Embryonic facial prominence (tissue), 1 donor: ENCODE measurements at regions not wholly inside any gene's neighbourhood (a gene's known extent, or its start where the extent isn't known, plus 50 kb on each side); places are given as distances from the start of the nearest gene placed in this dataset.

Experiments
- DNase-seq: peaks from one replicate; pipeline ENCODE4 v3.0.0-alpha.2; 2016; ENCODE audit errors: extremely low spot score

- no peak for DNase-seq
Observed at GRCh38 chr4:112894480-112894879, 155.0 kb upstream of the ANK2 start.

- no peak for DNase-seq
Observed at GRCh38 chr4:112894951-112895350, 154.5 kb upstream of the ANK2 start.

- DNase-seq: no peak
Observed at GRCh38 chr4:112895811-112896608, 153.4 kb upstream of the ANK2 start.

- DNase-seq: no peak
Observed at GRCh38 chr4:112896609-112897190, 152.8 kb upstream of the ANK2 start.

- no peak for DNase-seq
Observed at GRCh38 chr4:112897543-112897942, 151.9 kb upstream of the ANK2 start.

- DNase-seq: no peak
Observed at GRCh38 chr4:112898357-112899141, 150.9 kb upstream of the ANK2 start.

- DNase-seq: no peak
Observed at GRCh38 chr4:112900416-112900815, 149.0 kb upstream of the ANK2 start.

- DNase-seq: no peak
Observed at GRCh38 chr4:112901962-112902411, 147.5 kb upstream of the ANK2 start.

- DNase-seq: no peak
Observed at GRCh38 chr4:112905728-112906127, 143.7 kb upstream of the ANK2 start.

GRCh38 chr4:112908511-112908910 lies 140.9 kb upstream of the ANK2 start:
- no peak for DNase-seq

GRCh38 chr4:112910109-112910736 lies 139.2 kb upstream of the ANK2 start:
- no peak for DNase-seq

GRCh38 chr4:112916868-112917267 lies 132.6 kb upstream of the ANK2 start:
- no peak for DNase-seq

GRCh38 chr4:112923516-112923915 lies 125.9 kb upstream of the ANK2 start:
- no peak for DNase-seq

GRCh38 chr4:112926819-112927218 lies 122.6 kb upstream of the ANK2 start:
- no peak for DNase-seq

GRCh38 chr4:112927544-112927943 lies 121.9 kb upstream of the ANK2 start:
- DNase-seq: no peak

GRCh38 chr4:112931001-112931400 lies 118.5 kb upstream of the ANK2 start:
- DNase-seq: no peak

GRCh38 chr4:112933790-112934189 lies 115.7 kb upstream of the ANK2 start:
- no peak for DNase-seq

- no peak for DNase-seq
Observed at GRCh38 chr4:112938461-112939058, 110.9 kb upstream of the ANK2 start.

GRCh38 chr4:112939901-112940300 lies 109.6 kb upstream of the ANK2 start:
- DNase-seq: no peak

- no peak for DNase-seq
Observed at GRCh38 chr4:112940336-112940735, 109.1 kb upstream of the ANK2 start.

- no peak for DNase-seq
Observed at GRCh38 chr4:112942077-112942476, 107.4 kb upstream of the ANK2 start.

GRCh38 chr4:112942997-112943396 lies 106.5 kb upstream of the ANK2 start:
- DNase-seq: no peak
